ENCODE measurements at regions not wholly inside any gene's neighbourhood (a gene's known extent, or its start where the extent isn't known, plus 50 kb on each side); places are given as distances from the start of the nearest gene placed in this dataset.

DNA sequence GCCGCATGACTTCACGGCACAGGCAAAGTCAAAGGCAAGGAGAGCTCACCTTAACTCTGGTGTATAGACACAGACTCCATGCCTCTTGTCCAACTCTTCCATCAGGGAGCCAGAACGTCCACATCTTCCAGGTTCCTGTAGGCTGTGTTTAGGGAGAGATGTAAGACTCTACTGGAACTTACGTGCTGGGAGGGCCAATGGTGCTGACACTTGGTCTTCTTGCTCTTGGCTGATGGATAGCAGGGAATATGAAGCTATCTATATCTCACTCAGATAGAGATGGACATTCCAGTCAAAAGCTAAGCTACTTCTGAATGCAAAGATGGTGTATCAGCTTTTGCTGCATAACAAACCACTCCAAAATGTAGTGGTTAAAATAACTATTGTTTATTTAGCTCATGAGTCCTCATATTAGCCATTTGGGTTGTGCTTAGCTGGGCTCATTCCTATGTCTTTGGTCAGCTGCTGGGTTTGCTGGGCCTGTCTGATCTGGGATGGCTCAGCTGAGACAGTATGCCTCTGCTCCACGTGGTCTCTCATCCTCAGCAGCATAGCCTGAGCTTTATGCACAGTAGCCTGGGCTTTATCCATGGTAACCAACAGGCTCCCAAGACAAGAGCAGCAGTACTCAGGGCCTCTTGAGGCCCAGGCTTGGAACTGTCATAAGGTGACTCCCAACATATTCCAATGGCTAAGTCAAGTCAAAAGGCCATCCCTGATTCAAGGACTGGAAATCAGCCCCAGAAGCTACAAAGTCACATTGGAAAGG, 111.6 kb downstream of the SNX5 start:
- Mint-ChIP-seq H3K4me1 (ENCODE audit: low read depth) (peaks cover 36% of the 10 kb centered on the region), H3K4me3 (no peak overlapping the region), H3K27me3 (peaks cover 28% of the 10 kb centered on the region), H3K9me3 (no peaks in the 10 kb centered on the region), H3K27ac (no peak overlapping the region), H3K36me3 (ENCODE audit: low read depth) (no peaks in the 10 kb centered on the region)
- intact Hi-C loops (cut with micrococcal nuclease) = no loop called here

- peaks cover 32% of the 10 kb centered on the region for H3K4me1 Mint-ChIP-seq (ENCODE audit: low read depth)
- peaks cover 19% of the 10 kb centered on the region for H3K27me3 Mint-ChIP-seq
- no peaks in the 10 kb centered on the region for H3K36me3 Mint-ChIP-seq (ENCODE audit: low read depth)
- intact Hi-C loops (cut with micrococcal nuclease) = no loop called here
- H3K4me3 Mint-ChIP-seq = no peak overlapping the region
- no peaks in the 10 kb centered on the region for H3K9me3 Mint-ChIP-seq
- H3K27ac Mint-ChIP-seq = peak overlapping the region; percentile 34
Observed at GRCh38 chr20:17856024-17856564, 112.5 kb downstream of the SNX5 start.

- no peak overlapping the region for H3K4me3 Mint-ChIP-seq
- H3K27ac Mint-ChIP-seq = no peak overlapping the region
- no peaks in the 10 kb centered on the region for H3K9me3 Mint-ChIP-seq
- H3K27me3 Mint-ChIP-seq = peaks cover 8% of the 10 kb centered on the region
- H3K36me3 Mint-ChIP-seq (ENCODE audit: low read depth) = no peaks in the 10 kb centered on the region
- H3K4me1 Mint-ChIP-seq (ENCODE audit: low read depth) = peaks cover 27% of the 10 kb centered on the region
- intact Hi-C loops (cut with micrococcal nuclease) = no loop called here
Observed at GRCh38 chr20:17854307-17854903, 114.2 kb downstream of the SNX5 start.

GRCh38 chr20:17852323-17852722, 116.3 kb downstream of the SNX5 start:
- Mint-ChIP-seq H3K9me3 (no peaks in the 10 kb centered on the region), H3K4me3 (no peak overlapping the region), H3K27ac (no peak overlapping the region), H3K4me1 (ENCODE audit: low read depth) (peaks cover 28% of the 10 kb centered on the region), H3K36me3 (ENCODE audit: low read depth) (no peaks in the 10 kb centered on the region), H3K27me3 (no peaks in the 10 kb centered on the region)
- intact Hi-C loops (cut with micrococcal nuclease) = no loop called here

DNA sequence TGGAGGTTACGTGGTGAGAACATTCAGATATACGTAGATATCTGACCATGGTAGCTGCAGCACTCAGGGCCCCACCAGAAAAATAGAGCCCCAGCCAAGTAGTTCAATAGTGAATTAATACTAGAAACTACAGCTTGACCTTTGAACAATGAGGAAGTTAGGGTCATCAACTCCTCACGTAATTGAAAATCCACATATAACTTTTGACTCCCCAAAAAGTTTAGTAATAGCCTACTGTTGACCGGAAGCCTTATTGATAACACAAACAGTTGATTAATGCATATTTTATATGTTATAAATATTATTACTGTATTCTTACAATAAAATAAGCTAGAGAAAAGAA, 117.9 kb downstream of the SNX5 start:
- intact Hi-C loops (cut with micrococcal nuclease) = no loop called here
- Mint-ChIP-seq H3K36me3 (ENCODE audit: low read depth) (no peaks in the 10 kb centered on the region), H3K27me3 (no peaks in the 10 kb centered on the region), H3K9me3 (no peaks in the 10 kb centered on the region), H3K27ac (no peak overlapping the region), H3K4me1 (ENCODE audit: low read depth) (peaks cover 24% of the 10 kb centered on the region), H3K4me3 (no peak overlapping the region)

DNA sequence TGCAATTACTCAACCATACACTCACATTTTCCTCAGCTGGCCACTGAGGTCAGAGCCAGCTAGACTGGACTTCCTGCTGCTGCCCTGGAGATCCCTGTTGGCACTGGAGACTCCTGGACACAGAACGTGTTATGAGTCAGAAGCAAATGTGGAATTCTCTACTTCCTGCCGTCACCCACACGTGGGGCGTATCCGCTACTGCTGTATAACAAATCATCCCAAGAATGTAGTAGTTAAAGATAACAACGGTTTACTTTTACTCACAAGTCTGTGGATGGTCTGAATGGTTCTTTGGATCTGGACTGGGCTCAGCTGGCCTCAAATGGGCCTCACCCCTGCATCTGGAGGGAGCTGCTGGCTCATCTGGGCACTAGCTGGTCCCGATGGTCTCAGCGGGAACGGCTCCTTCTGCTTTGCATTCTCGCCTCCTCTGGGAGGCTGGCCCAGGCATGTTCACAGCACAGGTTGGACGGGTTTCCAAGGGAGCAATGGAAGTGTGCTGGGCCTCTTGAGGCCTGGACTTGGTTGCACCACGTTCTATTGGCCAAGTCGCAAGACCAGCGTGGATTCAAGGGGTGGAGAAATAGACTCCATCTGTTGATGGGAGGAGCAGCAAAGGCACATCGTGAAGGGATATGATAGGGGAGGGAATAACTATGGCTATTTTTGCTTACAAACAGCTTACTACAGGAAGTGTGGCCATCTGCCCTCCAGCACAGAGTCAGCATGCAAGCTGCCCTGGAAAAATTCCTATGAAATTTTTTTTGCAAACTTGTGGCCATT, 118.5 kb downstream of the SNX5 start:
- no peak overlapping the region for H3K27ac Mint-ChIP-seq
- peaks cover 24% of the 10 kb centered on the region for H3K4me1 Mint-ChIP-seq (ENCODE audit: low read depth)
- H3K9me3 Mint-ChIP-seq = no peaks in the 10 kb centered on the region
- no peaks in the 10 kb centered on the region for H3K27me3 Mint-ChIP-seq
- H3K36me3 Mint-ChIP-seq (ENCODE audit: low read depth) = no peaks in the 10 kb centered on the region
- intact Hi-C loops (cut with micrococcal nuclease) = no loop called here
- no peak overlapping the region for H3K4me3 Mint-ChIP-seq

DNA sequence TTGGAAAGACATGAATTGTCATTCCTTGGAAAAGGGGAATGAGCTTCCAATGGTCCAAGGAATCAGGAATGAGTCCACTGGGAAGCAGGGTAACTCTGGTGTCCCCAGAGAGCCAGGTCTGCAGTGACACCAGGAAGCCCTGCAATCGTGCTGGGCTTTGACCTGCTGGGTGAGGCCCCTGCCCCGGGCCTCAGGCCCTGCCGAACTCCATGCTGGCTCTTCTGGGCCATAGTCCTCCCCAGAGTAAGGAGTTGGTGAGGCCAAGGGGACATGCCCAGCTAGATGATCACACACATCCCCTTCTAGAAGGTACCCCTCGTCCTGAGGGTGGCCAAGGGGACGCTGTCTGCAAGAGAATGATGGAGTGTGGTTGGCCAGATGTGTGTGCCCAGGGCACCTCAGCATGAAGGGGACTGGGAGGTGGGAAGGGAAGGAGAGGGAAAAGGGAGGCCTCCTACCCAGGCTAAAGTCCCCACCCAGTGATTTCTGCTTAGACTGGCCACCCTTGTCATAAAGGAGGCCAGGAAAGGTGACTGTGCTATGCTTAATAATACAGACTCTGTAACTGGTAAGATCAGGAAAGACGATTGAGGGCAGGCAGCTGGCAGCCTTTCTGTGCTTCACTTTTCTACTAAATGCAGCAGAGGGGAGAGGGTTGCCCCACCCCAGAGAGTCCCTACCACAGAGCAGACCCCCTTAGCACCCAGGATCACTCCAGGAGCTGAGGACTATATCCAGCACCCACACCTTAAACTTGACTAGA, 119.3 kb downstream of the SNX5 start:
- no peaks in the 10 kb centered on the region for H3K27me3 Mint-ChIP-seq
- intact Hi-C loops (cut with micrococcal nuclease) = no loop called here
- H3K4me3 Mint-ChIP-seq = no peak overlapping the region
- no peaks in the 10 kb centered on the region for H3K36me3 Mint-ChIP-seq (ENCODE audit: low read depth)
- H3K4me1 Mint-ChIP-seq (ENCODE audit: low read depth) = peaks cover 23% of the 10 kb centered on the region
- no peaks in the 10 kb centered on the region for H3K9me3 Mint-ChIP-seq
- H3K27ac Mint-ChIP-seq = no peak overlapping the region

- Mint-ChIP-seq H3K9me3 (no peaks in the 10 kb centered on the region), H3K27me3 (no peaks in the 10 kb centered on the region), H3K4me3 (no peak overlapping the region), H3K27ac (no peak overlapping the region), H3K4me1 (ENCODE audit: low read depth) (peaks cover 23% of the 10 kb centered on the region), H3K36me3 (ENCODE audit: low read depth) (no peaks in the 10 kb centered on the region)
- intact Hi-C loops (cut with micrococcal nuclease) = no loop called here
Observed at GRCh38 chr20:17848249-17849048, 120.1 kb downstream of the SNX5 start.

- no peaks in the 10 kb centered on the region for H3K27me3 Mint-ChIP-seq
- no peak overlapping the region for H3K27ac Mint-ChIP-seq
- H3K9me3 Mint-ChIP-seq = no peaks in the 10 kb centered on the region
- H3K4me3 Mint-ChIP-seq = no peak overlapping the region
- intact Hi-C loops (cut with micrococcal nuclease) = no loop called here
- peaks cover 26% of the 10 kb centered on the region for H3K4me1 Mint-ChIP-seq (ENCODE audit: low read depth)
- H3K36me3 Mint-ChIP-seq (ENCODE audit: low read depth) = no peaks in the 10 kb centered on the region
Observed at GRCh38 chr20:17845701-17846475, 122.7 kb downstream of the SNX5 start.

DNA sequence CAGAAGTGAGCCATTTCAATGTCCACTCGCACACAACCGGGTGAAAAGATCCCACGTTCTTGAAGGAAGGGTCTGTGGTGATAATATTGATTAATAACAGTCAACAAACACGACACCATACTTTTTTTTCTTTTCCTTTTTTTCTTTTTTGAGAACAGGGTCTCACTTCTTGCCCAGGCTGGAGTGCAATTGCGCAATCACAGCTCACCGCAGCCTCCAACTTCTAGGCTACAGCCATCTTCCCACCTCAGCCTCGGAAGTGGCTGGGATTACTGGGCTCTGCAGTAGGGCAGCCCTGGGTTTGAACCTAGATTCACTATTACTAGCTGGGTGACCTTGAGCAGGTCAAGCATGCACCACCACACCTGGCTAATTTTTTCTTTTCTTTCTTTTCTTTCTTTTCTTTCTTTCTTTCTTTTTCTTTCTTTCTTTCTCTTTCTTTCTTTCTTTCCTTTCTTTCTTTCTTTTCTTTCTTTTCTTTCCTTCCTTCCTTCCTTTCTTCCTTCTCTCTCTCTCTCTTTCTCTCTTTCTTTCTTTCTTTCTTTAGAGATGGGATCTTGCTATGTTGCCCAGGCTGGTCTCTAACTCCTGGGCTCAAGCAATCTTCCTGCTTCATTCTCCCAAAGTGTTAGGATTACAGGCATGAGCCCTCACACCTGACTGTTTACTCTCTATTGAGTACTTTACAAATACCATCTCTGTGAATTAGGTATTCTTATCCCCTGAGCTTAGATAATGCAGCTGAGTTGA, 123.9 kb downstream of the SNX5 start:
- Mint-ChIP-seq H3K4me1 (ENCODE audit: low read depth) (peaks cover 18% of the 10 kb centered on the region), H3K27me3 (no peaks in the 10 kb centered on the region), H3K36me3 (ENCODE audit: low read depth) (no peaks in the 10 kb centered on the region), H3K27ac (no peak overlapping the region), H3K4me3 (no peak overlapping the region), H3K9me3 (no peaks in the 10 kb centered on the region)
- intact Hi-C loops (cut with micrococcal nuclease) = no loop called here

DNA sequence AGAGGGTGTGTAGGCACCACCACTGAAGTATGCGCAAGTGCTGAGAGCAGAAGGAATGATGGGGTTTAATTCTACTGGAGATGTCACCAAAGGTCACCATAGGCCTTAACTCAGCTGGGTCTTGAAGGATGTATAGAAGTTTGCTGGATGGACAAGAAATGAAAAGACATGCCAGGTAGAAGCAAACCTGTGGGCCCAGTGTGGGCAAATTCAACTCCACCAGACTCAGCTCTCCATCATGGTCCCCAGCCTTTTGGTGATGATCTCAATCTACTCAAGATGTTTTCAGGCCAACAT, 124.5 kb downstream of the SNX5 start:
- Mint-ChIP-seq H3K27me3 (no peaks in the 10 kb centered on the region), H3K36me3 (ENCODE audit: low read depth) (no peaks in the 10 kb centered on the region), H3K9me3 (no peaks in the 10 kb centered on the region), H3K4me1 (ENCODE audit: low read depth) (peaks cover 14% of the 10 kb centered on the region), H3K27ac (no peak overlapping the region), H3K4me3 (no peak overlapping the region)
- intact Hi-C loops (cut with micrococcal nuclease) = no loop called here

All from dendritic cell treated with granulocyte-macrophage colony-stimulating factor and Interleukin-4, amounts not matched to agents 40 ng/mL and 50 ng/mL, for 4 days (primary cell).